GM19025 (cell line): ENCODE measurements at regions not wholly inside any gene's neighbourhood (a gene's known extent, or its start where the extent isn't known, plus 50 kb on each side); places are given as distances from the start of the nearest gene placed in this dataset.
"Not testable (repeated sequence)": the region's sequence is repeated elsewhere in the genome, so short reads cannot be mapped to it uniquely, and the experiment has no call there.

ENCODE experiments used
- ATAC-seq: cut with Tn5 transposase; IDR thresholded peaks from one replicate; pipeline ENCODE4 v1.9.1; 2021; ENCODE audit warnings: mild to moderate bottlenecking, low read depth, moderate library complexity; ENCODE audit not compliant: unreplicated experiment

DNA sequence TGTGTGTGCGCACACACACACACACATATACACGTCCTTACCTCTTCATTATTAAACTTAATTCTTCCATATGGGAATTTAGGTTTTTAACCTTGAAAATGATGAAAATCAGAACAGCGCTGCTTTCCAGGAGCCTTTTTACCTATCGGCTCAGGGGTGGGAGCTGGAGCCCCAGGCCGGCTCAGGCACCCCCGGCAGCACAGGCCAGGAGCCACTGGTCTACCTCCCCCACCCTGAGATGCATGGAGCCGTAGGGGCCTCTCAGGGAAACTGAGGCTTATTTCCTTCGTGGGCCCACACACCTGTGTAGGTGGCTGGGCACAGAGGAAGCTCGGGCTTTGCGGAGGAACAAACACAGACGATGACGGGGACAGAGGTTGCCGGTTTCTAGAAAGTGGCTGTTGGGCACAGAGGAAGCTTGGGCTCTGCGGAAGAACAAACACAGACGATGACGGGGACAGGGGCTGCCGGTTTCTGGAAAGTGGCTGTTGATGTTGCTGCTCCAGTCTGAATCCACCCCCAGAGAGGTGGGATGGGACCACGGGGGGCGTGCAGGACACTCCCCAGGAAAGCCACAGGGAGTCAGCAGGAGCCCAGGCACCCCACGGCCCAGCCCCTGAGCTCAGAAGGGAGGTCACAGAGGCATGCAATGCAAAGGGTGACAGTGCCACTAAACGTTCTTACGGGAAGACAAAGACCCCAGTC lies 149.4 kb downstream of the BRD1 start:
- no peak for ATAC-seq

DNA sequence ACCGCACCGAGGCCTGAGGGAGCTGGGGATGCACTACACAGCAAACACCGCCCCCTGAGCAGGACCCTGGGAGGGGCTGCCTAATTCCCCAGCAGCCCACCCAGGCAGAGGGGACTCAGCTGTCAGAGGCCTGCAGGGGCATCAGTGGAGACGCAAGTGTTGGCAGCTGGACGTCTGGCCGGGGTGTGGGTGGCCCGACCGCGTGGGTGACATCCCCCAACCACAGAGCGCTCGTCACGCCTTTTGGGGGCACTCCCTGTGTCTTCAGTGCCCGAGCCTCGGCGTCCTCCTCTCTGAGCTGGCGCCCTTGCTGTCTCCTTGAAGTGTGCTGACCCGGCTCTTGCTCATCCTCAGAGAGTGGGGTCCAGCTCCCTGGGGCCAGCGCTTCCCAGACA lies 150.2 kb downstream of the BRD1 start:
- ATAC-seq, result no peak

DNA sequence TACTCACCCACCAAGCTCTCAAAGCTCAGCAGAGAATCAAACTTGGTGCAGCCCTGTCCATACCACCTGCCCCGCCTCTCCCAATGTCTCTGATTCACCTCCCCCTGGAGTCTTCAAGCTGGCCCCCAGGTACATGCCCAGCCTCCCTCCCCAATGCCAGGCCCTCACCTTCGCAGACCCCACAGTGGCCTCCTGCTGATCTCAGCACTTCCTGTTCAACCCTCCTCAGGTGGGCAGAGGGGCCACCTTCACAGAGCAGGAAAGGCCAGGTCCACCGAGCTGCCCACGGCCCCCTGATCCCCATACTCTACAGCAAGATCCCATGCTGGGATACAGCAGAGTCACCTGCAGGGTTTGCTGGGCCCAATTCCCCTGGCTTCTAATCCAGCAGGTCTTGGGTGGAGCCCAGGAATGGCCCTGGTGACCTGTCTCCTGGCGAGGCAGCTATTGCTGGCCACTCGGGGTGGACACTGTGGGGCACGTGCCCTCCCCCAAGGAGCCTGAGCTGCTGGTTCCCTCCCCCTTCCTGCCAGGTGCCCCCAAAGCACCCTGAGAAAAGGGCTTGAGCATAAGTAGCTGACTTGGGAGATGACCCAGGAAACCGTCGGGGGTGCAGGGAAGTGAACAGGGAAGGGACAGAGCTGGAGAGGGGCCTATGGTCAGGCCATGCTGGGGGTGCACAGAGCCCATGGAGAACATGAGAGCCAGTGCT lies 150.7 kb downstream of the BRD1 start:
- ATAC-seq, result no peak

DNA sequence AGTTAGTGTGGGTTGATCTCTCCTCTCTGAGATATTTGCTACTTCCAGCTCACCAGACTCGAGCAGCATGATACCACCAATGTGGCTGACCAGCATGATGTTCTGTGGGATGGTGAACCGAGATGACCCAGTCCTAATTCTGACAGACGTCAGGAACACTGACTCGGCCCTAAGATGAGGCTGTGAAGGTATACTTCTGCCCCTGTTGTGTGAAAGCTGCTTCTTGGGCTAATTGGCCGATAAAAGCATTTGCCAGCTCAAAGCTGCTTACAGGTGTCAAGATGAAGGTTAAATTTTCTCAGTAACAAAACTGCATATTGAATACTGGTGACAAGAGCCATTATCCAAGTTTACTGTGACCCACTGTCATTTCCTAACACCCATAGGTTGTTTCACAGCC lies 151.4 kb downstream of the BRD1 start:
- ATAC-seq, result no peak

DNA sequence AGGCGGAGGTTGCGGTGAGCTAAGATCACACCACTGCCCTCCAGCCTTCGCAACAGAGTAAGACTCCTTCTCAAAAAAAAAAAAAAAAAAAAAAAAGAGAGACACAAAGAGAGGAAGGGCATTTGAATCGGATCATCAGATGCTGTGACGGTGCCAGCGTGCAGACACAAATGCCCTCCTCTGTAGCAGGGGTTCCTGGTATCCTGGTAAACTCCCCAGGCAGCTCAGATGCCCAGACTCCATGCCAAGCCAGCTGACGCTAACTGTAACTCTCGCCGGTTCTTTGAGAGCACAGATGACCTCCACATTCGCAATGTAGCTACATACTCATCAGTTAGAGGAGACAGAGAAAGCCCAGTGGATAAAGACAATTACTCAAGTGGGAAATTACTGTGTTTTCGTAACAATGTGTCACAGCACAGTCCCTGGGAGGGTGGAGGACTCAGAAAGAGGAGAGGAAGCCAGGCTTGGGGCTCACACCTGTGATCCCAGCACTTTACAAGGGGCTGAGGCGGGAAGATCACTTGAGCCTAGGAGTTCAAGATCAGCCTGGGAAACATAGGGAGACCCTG lies 153.1 kb downstream of the BRD1 start:
- ATAC-seq, result no peak

DNA sequence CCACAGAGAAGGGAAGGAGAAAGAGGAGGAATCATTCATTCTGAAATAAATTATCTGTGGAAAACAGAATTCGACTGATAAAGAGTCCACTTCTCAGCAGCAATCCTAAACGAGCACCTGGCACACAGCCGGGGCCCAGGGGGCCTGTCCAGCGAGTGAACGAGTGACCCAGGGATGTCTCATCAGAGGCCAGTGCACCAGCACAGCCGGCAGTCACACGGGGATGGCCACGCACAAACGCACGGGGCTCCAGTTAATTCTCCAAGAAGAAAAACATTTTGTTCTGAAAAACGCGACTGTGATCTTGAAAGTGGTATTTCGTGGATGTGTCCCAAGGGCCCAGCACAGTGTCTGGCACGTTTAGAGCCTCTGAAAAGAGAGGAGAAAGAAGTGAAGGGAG lies 154.6 kb downstream of the BRD1 start:
- ATAC-seq, result no peak

DNA sequence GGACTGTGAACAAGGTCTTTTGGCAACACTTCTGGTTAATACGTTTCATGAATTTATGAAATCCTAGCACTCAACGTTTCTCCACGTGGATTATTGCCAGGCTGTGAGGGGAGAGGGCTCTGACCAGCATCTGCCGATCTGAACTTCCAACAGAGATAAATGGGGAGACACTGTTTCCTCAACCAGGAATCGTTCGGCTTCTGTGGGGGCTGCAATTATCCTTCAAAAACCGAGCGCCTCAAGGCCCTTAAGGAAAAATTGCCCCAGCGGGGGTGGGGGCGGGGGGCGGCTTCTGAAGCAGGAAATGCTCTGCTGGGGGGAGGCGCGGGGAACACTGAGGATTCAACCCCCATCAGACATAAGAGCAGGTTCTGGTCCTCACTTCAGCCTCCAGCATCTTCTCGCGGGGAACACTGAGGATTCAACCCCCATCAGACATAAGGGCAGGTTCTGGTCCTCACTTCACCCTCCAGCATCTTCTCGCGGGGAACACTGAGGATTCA lies 155.6 kb downstream of the BRD1 start:
- no peak for ATAC-seq

DNA sequence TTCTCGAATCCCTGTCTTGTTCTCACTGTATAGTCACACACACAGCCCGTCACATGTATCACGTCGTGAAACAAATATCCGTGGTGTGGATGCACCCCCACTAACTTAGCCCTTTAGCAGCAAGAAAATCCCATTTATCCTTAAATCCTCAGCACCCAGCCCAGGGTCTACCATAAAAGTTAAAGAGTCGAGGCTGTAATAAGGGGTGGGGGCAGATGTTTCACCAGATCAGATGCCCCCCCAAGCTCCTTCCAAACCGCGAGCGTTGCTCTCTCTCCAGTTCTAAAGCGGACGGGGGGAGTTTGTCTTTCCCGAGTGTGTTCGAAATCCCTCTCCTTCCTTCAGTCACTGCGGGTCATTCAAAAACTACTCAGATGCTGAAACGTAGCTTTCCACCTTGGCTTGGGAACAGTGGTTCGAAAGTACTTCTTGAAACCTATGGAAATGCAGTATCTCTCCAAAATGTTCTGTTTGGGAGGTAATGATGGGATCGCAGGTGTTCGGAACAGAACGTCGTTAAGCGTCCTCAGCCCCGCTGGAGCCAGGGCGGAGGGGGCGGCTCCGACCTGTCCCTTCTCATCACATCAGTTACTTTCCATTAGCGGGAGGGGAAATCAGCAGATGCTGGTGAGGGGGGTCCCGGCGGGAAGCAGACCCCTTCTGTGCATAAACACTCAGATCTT lies 156.2 kb downstream of the BRD1 start:
- no peak for ATAC-seq

DNA sequence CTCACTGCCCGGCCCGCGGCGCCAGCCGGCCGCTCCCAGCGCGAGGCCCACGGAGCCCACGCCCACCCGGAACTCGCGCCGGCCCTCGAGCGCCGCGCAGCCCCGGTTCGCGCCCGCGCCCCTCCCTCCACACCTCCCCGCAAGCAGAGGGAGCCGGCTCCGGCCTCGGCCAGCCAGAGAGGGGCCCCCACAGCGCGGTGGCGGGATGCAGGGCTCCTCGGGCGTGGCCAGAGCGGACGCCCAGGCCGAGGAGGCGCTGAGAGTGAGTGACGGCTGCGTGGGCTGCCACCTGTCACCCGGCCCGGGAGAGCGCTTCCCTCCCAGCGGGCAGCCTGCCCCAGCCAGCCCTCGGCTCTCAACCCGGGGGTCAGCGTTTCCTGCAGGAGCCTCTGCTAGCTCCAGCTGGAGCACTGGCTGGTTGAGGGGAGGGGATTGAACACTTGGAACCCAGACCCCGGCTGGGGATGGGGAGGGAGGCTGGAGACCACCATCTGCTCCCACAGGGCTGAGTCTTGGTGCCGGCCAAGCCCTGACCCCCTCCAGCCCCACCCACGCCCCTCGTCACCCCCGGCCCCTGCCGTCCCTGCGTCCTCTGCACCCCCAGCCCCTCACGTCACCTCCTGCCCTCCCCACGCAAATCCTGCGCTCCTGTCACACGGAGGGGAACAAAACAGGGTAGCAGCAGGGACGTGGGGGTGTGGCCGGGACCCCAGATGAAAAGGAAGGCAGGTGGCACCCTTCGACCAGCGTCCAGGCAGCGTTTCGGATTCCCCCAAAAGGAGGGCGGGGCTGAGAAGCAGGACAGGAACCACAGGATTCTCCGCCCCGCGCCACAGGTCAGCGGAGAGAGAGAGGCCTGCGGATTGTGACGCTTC lies 157.0 kb downstream of the BRD1 start:
- no peak for ATAC-seq

DNA sequence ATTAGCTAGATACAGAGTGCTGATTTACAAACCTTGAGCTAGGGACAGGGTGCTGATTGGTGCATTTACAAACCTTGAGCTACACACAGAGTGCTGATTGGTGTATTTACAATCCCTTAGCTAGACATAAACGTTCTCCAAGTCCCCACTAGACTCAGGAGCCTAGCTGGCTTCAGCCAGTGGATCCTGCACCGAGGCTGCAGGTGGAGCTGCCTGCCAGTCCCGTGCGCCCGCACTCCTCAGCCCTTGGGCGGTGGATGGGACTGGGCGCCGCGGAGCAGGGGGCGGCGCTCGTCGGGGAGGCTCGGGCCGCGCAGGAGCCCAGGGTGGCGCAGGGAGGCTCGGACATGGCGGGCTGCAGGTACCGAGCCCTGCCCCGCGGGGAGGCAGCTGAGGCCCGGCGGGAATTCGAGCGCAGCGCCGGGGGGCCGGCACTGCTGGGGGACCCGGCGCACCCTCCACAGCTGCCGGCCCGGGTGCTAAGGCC lies 157.7 kb downstream of the BRD1 start:
- not testable (repeated sequence) for ATAC-seq

DNA sequence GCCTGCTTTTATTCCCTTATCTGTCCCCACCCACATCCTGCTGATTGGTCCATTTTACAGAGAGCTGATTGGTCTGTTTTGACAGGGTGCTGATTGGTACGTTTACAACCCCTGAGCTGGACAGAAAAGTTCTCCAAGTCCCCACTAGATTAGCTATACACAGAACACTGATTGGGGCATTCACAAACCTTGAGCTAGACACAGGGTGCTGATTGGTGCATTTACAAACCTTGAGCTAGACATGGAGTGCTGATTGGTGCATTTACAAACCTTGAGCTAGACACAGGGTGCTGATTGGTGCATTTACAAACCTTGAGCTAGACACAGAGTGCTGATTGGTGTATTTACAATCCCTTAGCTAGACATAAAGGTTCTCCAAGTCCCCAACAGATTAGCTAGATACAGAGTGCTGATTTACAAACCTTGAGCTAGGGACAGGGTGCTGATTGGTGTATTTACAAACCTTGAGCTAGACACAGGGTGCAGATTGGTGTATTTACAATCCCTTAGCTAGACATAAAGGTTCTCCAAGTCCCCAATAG lies 158.2 kb downstream of the BRD1 start:
- not testable (repeated sequence) for ATAC-seq

DNA sequence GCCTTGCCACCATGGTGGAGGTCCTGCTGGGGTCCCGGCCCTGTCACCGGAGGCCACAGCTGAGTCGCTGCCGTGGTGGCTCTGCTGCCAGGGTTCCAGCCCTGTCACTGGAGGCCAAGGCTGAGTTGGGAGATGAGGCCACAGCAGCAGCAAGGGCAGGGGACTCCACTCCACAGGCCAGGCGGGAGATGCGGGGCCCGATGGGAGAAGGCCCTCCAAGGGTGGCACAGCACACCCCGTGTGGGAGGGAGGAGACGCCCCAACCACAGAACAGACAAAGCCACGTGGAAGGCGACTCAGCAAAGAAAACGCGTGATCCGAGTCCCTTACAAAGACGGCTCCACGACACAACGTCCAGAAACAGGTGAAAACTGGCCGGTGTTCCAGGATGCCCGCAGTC lies 159.3 kb downstream of the BRD1 start:
- no peak for ATAC-seq

DNA sequence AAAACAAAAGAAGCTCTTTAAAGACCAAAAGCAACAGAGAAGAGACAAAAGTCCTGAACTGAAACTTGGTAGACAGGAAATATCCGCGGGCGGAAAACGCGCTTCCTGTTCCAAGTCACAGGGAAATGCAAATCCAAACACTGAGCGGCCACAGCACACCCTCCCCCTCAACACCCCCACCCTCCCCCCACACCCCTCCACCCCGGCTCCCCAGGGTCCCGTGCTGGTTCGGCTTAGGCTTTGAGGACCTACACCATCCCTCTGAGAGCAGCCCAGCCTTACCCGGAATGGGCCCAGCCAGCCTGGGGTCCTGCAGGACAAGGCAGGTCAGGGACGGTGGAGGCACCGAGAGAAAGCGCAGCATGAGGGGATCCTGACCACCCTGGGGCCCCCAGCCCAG lies 160.4 kb downstream of the BRD1 start:
- no peak for ATAC-seq

DNA sequence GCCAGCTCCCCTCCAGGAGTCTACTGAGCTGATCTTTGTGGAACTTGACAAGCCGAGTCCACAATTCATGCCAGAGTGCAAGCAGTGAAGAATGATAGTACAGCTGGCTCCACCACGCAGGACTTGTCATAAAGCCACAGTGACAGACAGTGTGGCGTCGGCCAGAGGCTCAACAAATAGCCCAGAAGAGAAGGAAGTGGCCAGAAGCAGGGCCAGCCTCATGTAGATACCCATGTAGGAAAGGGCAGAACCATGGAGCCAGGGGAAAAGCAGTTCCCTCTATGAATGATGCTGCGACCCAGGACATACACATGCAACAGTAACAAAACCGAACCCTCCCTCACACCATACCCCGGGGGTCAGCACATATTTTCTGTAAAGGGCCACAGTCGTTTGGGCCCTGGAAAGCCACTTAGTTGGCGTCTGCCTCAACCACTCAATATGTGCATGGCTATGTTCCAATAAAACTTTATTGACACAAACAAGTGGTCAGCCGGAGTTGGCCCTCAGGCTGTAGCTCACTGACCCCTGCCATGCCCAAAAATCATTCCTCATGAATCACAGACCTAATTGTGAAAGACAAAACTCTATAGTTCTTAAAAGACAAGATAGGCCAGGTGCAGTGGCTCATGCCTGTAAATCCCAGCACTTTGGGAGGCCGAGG lies 161.4 kb downstream of the BRD1 start:
- ATAC-seq, result no peak

DNA sequence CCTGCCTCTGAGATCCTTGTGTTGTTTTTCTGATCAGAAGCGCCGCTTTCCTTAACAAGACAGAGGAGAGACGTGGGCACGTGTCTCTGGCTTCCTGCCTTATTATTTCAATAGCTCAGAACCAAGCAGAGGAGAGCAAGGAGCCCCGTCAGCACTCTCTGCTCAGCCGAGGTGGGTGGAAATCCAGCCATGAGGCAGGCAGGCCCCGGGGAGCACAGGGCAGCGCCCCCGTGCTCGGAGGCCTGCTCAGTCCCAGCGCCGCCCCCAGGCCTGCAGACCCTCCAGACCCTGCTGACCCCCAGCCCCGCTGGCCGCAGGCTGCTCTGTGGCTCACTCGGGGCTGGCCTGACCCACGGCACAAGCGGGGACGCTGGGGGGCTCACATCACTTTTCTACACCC lies 162.8 kb downstream of the BRD1 start:
- ATAC-seq, result no peak

DNA sequence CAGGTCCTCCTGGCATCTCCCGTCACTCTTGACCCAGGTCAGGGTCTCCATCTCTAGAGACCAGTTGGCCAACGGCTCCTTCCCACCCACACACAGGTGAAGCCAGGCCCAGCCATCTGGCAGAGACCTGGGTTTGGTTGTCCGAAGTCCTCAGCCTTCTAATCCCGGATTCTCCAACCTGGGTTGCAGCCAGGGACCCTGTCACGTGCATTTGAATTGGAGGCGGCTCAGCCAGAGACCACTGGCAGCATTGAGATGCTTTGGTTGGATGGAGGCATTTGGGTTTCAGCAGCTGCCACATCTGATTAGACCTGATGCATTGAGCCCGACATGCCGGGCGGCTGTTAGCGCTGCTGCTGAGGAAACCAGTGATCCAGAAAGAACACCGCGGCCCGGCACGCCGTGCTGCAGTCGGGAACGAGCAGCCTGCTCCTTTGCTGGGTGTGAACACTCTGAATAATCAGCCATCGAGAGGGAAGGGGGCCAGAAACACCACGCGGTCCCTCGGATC lies 163.2 kb downstream of the BRD1 start:
- ATAC-seq, result no peak

DNA sequence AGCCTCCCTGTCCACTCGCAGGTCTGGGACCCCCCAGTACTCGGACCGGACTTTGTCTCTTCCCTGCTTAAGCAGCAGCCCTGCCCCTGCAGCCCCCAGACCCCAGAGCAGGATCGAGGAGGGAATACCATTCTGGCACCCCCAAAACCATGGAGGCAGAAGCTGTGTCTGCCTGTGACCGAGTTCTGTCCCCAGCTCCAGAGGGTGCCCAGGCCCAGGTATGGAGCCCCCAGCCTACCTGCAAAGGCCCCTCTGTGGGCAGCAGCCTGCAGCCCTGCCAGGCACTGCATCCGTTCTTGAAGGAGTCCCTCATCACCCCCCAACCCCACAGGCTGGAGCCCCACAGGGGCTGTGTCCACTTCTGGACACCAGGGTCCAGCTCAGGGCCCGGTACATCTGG lies 163.8 kb downstream of the BRD1 start:
- no peak for ATAC-seq

DNA sequence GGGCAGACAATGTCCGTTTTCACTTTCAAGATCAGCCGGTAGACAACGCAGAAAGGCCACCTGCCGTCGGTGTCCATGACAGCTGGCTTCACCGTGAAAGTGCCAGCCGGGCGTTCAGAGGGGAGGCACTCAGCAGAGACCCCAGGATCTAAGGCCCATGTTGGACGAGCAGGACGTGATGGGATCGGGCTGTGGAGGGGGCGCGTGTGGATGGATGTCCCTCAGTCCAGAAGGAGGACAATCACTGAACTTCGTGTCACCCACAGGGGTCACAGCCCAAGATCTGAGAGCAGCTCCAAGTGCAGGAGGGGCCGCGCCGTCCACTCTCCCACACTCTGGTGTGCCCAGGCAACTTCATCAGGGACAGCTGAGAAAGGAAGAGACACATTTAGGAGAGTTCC lies 164.4 kb downstream of the BRD1 start:
- ATAC-seq, result no peak

DNA sequence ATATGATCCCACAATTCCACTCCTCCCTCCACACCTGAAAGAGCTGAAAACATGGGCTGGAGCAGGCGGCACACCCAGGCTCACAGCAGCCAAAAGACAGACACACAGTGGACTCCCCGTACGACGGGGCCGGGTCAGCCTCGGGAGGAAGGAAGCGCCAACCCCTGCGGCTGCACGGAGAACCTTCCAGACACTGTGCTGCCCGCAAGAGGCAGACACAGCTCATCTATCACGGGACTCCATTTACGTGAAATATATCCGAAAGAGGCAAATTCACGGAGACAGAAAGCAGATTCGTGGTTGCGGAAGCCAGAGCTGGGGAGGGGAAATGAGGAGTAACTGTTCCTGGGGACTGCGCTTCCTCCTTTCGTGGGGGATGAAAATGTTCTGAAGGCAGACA lies 165.0 kb downstream of the BRD1 start:
- ATAC-seq, result no peak
